Retina (tissue), 1 donor: ENCODE measurements at regions not wholly inside any gene's neighbourhood (a gene's known extent, or its start where the extent isn't known, plus 50 kb on each side); places are given as distances from the start of the nearest gene placed in this dataset.

Experiments used
- DNase-seq: peaks from one replicate; pipeline ENCODE4 v3.0.0-alpha.2; 2016

DNA sequence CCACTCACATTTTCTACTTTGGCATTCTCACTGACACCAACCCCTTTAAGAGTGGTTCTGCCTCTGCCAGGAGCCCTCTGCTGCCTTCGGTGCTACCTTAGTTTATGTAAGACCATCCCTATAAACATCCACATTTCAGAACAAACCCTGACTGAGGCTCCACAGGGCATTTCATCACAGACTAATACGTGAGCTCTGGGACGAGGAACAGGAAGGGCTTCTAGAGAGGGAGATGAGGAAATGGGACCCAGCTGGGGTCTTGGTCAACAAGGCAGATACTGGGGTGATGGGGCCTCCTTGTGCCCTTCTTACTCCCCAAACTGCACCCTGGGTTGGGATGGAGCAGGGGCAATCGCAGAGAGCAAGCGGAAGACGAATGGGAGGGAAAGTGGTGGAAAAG, 86.5 kb upstream of the FYN start:
- DNase-seq: no peak

DNA sequence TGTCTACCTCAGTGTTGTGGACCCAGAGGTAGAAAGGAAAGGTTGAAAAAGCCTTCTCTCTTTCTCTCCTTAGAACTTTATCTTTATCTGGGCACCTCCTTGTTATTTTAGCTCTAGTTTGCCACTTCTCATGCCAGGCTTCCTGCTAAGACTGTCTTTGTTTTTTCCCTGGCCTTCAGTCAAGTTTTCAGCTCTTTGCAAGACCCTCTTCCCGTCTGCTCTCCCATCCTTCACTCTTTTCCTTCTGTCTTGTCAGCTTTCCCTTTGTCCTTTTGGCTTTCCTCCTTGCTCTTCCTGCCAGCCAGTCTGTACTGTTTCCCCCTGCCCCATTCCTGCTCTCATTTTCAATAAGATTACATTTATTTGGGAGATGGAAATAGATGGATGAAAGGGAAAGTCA, 86.8 kb upstream of the CCN6 start:
- no peak for DNase-seq

DNA sequence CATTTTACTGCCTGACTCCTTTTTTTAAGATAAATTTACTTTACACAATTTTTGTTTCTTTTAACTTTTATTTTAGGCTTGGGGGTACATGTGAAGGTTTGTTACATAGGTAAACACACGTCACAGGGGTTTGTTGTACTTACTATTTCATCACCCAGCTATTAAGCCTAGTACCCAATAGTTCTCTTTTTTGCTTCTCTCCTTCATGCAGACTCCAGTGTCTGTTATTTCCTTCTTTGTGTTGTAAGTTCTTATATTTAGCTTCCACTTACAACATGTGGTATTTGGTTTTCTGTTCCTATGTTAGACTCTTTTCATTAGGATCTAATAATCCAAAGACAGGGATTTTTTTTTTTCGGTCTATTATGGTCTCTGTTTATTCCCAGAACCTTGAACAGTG, 83.5 kb upstream of the CCN6 start:
- DNase-seq: no peak

DNA sequence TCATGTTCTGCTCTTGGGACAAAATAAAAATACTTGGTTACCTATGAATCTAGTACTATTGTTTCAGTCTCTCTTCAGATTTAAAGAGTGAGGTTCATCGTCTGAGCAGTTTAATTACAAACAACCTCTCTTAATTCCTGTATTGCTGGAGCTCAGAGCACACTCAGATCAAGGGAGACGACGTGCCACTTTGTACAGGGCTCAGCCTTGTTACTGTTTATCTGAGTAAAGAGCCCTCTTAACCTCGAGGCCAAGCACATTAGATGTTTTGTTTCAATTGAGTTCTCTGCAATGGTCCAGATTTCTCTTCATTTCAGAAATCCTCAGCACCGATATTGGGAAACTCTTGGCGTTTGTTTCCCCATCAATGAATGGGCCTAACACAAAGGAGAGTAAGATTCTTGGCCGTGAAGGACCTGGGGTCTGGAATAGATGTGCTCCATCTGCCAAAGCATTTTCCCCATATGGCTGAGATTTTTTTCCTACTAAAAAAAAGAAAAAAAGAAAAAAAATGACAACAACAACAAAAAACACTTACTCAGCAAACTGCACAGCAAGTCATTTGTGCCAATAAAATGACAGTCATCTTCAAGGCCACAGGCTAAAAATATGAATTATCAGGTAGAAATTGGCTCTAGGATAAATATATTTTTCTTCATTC, 82.6 kb upstream of the CCN6 start:
- DNase-seq: no peak

DNA sequence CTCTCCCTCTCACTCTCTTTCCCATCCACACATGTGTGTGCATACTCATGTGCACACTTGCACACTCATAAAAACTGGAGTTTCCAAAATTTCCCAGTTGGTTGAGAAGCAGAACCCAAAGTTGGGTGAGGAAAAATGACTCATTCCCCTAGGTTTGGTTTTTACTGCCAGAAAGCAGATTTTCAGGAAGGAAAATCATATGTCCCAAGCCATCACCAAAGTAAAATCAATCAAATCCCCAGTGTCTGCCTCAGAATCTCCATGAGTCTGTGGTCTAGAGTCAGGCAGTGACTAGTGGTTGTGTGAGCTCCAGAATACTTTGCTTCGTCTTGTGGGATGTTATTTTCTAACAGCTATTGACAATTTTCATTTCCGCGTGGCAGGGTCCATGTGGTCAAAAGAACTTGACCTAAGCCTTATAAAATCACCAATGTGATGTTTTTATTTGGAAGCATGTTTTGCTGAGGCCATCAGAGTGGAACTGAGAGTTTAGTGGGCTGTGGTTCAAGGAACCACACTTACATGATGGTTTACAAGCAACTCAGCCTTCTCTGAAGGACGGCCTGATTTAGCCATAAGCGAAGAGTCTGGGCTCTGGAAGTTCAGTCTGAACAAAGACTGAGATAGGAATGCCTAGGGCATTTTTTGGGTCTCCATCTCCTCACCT, 81.9 kb upstream of the CCN6 start:
- DNase-seq: no peak

DNA sequence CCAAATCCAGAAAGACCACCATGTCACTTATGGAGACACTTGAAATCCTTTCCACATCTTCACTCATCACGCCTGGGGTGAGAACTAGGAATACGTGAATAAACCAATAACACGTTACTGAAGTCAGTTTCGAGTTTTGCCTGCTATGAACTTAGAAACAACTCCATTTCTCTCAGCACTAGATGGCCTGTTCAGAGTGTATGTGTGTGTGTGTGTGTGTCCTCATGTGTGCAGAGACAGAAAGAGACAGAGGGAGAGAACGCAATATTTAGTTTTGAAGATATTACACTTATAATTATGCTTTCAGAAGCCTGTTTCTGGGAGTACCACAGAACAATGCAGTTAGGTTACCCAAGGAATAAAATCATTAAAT, 81.2 kb upstream of the CCN6 start:
- DNase-seq: no peak

DNA sequence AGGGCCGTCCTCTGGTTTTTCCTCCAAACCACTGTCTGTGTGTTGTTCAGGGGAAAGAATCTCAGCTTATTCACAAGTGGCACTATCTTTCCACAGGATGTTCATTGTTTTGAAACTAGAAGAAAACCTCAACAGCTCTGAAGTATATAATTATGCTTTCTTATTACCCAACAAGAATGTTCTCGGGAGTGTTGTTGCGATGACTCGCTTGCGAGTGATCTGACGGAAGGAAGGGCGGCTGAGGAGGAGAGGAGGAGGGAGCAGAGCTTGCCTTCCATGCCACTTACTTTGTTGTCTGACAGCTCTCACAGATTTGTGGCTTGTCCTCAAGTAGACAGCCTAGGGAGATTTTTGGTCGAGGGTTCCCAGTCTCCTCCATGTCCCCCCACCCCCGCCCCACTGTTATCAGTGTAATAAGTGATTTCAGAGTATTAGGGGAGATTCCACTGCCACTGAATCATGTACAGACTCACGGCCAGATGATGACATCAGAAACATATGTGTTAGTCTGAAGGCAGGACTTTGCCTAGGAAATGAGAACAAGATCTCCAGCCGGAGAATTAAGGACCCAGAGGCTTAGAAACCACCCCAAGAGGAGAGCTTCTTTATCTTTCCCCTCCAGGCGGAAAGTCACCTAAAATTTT, 80.7 kb upstream of the CCN6 start:
- DNase-seq: no peak

DNA sequence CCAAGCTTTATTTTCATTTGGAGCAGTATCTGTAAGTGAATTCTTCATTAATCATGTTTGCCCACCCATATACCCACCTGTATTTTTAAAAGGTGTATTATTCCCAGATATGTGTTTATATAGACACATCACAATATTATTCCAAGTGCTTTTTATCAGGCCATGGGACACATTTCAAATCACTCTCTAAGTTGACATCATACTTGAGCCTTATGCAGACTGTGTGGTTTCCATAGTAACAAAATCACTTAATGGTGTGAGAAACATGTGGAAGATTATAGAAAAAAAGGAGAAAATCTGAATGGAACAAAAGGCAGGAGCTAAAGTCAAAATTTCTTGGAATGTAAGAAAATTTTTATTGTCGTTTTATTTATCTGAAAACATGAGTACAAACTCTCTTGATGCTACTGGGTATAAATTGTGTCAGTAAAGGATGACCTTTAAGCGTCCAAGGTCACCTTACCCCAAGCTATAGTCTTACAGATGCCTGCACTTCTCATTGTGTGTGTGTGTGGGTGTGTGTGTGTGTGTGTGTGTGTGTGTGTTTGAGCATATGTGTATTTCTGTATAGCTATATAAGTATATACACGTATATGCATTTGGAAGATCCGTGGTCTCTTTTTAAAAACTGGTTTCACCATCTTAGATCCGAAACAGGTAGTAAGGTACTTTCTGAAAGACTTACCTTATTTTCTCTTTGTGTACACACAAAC, 79.8 kb upstream of the CCN6 start:
- DNase-seq: no peak

DNA sequence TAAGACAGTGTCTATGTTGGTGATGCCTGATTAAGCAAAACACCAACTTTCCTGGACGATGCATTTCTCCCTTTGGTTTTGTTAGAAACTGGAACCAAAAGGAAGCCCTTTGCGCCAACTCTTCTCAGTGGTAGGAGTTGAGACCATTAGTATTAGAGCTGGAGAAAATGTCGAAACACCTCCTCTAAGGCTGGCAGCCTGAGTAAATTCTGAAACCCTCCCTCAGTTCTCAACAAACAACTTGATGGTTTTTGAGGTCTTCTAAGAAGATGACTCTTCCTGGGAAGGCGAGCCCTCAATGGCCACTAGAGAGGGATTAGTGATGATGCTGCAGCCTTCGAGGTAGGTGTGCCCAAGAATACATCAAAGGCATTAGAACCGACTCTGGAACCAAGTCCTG, 78.4 kb upstream of the CCN6 start:
- DNase-seq: no peak

DNA sequence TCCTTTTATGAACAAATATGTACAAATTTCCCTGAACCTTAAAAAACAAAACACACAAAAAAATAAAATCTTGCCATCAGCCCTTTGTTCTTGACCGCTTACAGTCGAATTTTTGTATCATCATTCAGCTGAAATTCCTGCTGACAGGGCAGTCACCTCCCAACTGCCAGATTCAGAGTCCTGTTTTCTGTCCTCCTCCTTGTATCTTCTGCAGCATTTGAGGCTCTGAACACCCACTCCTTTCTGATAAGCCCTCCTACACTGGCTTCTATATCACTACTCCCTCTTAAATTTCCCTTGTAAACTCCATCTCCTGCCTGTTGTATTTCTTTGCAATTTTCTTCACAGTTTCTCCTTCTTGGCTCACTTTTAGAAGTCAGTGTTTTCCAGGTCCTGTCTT, 77.8 kb upstream of the CCN6 start:
- no peak for DNase-seq

DNA sequence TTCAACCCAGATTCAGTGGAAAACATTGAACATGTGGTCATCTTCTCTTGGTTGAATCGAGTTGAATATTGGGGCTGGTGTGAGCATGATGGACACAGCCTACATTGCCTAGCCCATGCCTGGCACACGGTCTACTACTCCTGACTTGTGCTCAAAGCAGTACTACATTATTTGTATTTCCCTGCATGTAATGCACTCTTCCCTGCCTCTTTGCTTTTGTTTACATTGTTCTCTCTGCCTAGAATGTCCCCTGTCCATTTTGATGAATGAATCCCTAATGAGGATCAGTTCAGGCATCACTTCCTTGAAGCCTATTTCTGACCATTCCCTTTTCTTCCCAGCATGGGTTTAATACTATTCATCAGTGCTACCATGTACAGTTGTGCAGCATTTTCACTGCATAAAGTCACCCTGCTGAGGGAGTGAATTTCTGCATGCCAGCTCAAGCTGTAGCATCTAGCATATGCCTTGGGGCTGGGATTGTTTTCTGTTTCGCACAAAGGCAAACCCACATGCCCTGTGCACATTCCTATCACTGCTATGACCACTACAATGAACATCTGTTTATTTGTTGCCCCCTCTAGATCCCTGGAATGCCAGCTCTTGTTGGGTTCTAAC, 75.3 kb upstream of the CCN6 start:
- no peak for DNase-seq

DNA sequence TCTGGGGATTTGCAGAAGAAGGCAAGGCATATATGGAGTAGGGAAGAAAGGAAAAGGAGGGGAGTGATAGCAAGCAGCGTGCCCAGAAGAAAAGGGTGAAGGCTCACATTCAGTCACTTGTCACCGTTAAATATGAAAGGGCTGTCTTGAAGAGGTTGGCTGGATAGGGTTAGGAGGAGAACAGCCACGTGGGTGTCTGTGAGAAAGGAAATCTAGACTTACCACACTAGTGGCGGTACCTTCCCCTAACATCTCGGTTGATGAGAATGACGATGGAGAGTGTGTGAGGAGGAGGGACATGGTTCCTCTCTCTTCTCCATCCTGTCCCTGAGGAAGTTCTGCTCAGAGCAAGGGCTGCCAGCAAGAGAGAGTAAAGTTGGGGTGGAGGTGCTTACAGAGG, 74.3 kb upstream of the CCN6 start:
- DNase-seq: no peak

DNA sequence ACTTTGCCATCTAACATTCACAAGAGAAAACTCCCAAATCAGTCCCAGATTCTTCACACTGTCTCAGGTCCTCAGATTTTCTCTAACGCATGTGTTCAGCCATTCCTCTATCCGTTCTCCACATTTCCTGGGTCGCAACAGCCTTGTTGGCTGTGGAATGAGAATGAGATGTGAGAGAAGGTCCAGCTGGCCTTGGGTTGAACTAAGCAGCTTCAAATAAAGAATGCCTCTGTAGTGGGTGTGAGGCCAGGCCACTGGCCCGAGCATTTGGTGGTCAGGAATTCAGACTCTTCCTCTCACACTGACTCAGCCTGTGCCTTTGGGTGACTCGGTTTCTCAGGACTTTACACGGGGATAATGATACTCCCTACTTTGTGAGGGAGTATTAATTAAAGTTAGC, 73.8 kb upstream of the CCN6 start:
- DNase-seq: no peak

DNA sequence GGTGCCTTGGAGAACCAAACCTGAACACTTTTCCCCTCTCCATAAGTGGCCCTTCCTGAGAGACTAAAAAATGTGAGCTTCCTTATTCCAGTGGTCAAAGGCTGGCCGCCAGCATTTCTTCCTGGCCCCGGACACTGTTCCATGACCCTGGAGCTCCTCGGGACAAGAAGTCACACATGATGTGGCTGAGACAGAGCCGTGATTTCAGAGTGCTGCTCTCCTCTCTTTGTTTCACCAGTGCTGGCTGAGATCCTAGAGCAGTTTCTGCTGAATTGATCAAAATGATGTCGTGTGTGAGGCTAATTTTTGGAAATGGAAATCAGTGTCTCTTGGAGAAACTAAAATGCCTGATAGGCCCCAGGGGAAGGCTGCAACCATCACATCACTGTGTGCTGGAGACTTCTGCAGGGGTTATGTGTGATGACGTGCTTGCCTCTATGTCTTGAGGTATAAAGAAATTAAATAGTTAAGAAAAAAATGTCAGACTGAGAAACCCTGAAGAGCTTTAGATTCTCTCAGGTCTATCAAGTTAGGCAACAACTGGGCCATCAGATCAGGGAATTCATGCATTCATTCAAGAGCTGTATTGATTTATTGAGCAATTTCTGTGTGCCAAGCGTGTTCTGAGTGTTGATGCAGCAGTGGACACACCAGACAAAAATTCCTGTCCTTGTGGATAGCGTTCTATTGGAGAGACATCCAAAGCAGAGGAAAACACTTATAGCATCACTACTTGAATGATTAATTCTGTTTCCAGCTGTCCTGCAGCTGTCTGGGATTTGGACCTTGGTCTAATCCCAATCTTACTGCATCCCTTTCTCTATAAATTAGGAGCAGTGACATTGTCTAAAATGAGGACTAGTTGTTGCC, 72.7 kb upstream of the CCN6 start:
- DNase-seq: no peak

DNA sequence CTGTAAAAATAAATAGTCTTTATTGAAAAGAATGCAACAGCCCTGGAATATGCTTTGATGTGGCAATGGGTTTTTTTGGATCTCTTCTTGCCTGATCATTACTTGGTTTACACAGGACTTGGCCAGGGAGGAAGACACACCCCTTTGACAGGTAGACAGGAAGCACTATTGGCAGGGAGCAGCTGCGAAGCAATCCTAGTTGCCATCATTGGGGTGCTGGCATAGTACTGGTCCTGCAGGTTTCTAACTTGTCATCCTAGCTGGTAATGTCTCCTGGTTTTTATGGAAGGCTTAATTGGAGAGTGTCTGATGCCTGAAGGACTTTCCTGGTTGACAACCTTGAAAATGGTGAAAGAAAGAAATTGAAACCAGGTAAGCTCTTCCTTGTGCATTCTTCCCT, 71.2 kb upstream of the CCN6 start:
- no peak for DNase-seq

DNA sequence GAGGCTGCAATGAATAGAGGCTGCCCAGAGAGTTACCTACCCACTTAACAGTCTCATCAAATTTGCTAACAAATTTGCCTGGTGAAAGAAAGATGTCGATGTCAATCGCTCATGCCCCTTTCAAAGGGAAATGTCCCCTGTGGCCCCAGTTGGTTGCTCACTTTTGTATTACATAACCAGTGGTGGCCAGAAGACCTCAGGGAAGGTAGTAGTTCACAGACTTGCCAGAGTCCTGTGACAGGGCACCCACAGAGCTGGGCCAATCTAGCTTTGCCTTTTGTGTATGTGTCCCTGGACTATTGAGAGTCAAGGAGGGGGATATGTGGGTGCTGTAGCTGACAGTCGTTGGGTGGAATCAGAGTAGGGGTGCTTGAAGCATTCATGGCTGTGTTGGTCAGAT, 70.7 kb upstream of the CCN6 start:
- no peak for DNase-seq

DNA sequence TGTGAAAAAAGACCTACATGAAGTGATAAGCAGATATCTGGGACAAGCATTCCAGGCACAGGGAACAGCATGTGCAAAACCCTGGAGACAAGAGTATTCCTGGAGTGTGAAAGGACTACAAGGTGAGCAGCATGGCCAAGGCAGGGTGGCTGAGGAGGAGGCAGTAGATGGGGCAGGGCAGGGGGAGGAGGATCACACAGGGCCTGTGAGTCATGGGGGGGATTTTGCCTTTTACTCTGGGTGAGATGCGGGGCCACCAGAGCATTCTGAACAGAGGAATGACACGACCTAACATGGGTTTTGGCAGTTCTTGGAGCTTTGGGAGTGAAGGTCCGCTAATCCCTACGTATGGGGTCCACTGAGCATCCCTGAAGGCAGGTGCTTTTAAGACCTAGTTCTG, 69.8 kb upstream of the CCN6 start:
- no peak for DNase-seq

DNA sequence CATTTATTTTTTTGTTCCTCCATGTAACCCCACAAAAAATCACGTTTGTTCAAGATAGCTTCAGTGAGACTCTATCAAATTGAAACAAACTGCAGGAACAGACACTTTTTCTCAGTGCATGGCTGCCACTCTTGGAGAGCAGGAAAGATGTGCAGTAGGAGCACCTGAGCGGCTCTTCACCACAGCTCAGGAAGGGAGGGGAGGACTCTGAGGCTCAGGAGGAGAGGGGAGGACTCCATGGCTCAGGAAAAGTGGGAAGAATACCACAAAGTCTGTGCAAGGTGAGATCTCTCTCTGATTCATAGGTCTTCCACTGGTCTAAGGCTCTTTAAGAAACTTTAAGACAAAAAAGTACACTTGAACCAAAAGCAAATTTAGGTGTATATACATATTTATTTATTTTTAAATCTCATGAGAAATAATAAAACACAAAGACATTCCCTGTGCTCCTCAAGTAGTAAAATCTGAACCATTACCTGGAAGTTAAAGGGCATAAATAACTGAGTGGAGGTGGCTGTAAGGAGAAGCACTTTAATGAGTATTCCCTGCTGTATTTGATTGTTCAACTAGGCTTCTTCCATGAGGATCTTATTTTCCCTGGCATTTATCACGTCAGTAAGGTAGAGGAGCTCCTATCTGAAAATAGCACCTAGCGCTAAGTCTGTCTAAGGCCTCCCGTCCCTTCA, 69.2 kb upstream of the CCN6 start:
- no peak for DNase-seq

DNA sequence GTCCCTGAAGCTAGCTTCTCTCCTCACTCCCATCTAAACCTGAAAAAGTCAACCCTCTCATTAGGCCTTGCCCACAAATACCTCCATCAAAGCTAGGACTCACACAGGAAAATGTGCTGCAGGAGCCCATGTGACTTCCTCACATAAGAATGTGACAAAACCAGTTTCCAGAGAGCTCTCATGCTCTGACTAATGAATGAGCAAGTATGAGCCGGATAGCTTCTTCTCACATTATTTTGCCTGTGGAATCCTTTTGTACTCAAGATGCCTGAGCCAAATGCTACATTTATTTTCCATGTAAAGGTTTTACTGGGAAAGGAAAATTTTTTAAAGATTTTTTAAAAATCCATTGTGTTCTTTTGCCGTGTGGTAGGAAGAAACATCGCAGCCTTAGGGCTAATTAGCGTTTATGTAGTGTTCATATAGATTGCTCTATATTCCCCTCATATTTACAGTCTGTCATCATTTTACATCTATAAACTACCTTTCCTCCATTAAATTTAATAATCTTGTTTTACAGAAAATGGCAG, 68.6 kb upstream of the CCN6 start:
- no peak for DNase-seq

DNA sequence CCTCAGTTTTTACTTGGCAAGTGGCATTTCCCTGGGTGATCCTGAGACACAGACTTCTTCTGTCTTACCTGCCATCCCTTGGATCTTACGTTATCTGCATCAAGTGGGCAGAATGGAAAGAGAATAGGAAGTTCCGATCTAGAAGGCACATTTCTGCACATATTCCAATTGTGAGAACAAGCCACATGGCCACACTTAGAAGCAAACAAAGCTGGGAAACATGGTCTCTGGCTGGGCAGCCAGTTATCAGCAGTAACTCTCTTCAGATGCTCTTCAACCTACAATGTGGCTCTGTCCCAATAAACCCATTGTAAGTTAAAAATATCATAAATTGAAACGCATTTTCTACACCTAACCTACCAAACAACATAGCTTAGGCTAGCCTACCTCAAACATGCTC, 67.3 kb upstream of the CCN6 start:
- no peak for DNase-seq

DNA sequence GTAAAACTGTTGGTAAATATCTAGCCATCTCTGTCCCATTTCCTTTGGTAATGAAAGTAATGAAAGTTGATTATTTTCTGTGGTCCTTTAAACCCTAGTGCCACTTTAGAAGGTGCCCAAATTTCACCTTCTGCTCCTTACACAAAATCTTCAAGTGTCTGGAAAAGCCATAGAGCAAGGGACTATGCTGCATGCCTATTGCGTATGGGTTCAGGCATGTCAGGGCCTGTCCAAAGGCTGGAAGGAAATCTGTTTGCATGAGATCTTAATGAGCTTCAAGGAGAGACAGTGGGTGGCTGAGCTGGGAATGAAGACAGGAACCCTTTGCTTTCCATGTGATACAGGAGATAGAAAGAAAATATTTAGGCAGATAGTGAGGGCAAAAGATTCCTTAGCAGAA, 66.6 kb upstream of the CCN6 start:
- DNase-seq: no peak

DNA sequence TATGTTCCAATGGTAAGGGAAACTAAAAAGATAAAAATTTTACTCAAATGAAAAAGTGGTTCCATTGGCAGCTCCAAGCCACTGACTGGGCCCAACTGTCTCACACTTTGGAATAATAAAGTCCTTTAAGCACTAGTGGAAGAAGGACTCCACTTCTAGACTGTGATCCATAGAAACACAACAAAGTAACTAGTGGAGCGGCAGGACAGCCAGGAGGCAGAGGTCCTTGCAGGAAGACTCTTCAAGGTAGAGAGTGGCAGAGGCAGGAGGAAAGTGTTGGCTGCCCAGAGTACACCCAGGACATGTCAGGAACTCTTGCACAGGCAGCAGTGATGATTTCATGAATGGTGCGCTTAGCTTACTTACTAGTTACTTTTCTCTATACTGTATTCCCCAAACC, 65.0 kb upstream of the CCN6 start:
- DNase-seq: no peak
